K562 (cell line): ENCODE measurements at regions not wholly inside any gene's neighbourhood (a gene's known extent, or its start where the extent isn't known, plus 50 kb on each side); places are given as distances from the start of the nearest gene placed in this dataset.

Experiments used
- ATAC-seq: fragments of 200-7000 bp; cut with Tn5 transposase; 3 replicates; pipeline ENCODE4 v1.9.1; 2020; ENCODE audit warnings: moderate library complexity
- BruUV-seq: library from RNA; stranded (reverse); fragments of 400-500 nt; replicated peaks from 2 replicates; lab custom pipeline; 2021; lab: Mats Ljungman, UMichigan
- CTCF ChIA-PET: fragments of 300-600 bp; formaldehyde crosslinking; extraction: SDS; loops from one replicate; lab custom pipeline; 2021; ENCODE audit warnings: low intra/inter-chr PET ratio; lab: Yijun Ruan, JAX
- POLR2A ChIA-PET: fragments of 300-600, 350-650 bp; sonication (Branson Sonifier 250); formaldehyde crosslinking; extraction: SDS; loops from one replicate; lab custom pipeline; 2021; ENCODE audit warnings: antibody characterized with exemption, inconsistent platforms; lab: Yijun Ruan, JAX
- DNase-seq, 4 experiments: peaks; one replicate each; pipeline versions ENCODE4 v3.0.0 to v3.0.0-alpha.2; 2011 to 2018; ENCODE audit warnings: low spot score in 3 of 4, mixed read lengths in 3 of 4; ENCODE audit errors: extremely low read depth in 1 of 4
- FAIRE-seq: peaks from 2 replicates; lab custom pipeline; 2011; peaks lifted over from hg19 to GRCh38; lab: Jason Lieb, UNC
- H2AFZ ChIP-seq: 2 replicates; pipeline ENCODE4 v1.6.0; 2011; ENCODE audit warnings: low read depth, low read length, control low read depth, inconsistent platforms
- H3K27ac ChIP-seq: fragments of 200-600 bp; 3 replicates; pipeline ENCODE4 v1.8.0; 2011; ENCODE audit warnings: low read depth, mild to moderate bottlenecking, control low read depth, inconsistent platforms, low read length, moderate library complexity, mixed read lengths; ENCODE audit errors: extremely low read depth
- H3K27me3 ChIP-seq, 2 experiments: fragments of 300-600 bp in 1 of 2; 2 replicates in 1 of 2; 3 replicates in 1 of 2; pipeline versions ENCODE4 v1.6.0 to v1.8.0; 2011; ENCODE audit warnings: inconsistent platforms in 2 of 2, low read length in 2 of 2, mild to moderate bottlenecking in 1 of 2, mixed read lengths in 1 of 2, moderate library complexity in 1 of 2; ENCODE audit not compliant: control insufficient read depth in 2 of 2, insufficient read depth in 2 of 2
- H3K36me3 ChIP-seq: fragments of 300-600 bp; 3 replicates; pipeline ENCODE4 v1.8.0; 2011; ENCODE audit warnings: mild to moderate bottlenecking, low read length, inconsistent platforms; ENCODE audit not compliant: control insufficient read depth, insufficient read depth
- H3K4me1 ChIP-seq, 2 experiments: fragments of 200-600 bp in 1 of 2; replicated peaks in 1 of 2; 2 replicates in 1 of 2; 3 replicates in 1 of 2; pipeline versions ENCODE4 v1.5.1 to v1.8.0; 2011; ENCODE audit warnings: inconsistent platforms in 2 of 2, low read length in 2 of 2, mild to moderate bottlenecking in 1 of 2, mixed read lengths in 1 of 2, moderate library complexity in 1 of 2; ENCODE audit not compliant: control insufficient read depth in 2 of 2, insufficient read depth in 2 of 2
- H3K4me2 ChIP-seq: 2 replicates; pipeline ENCODE4 v1.6.1; 2011; ENCODE audit warnings: low read length, control low read depth, inconsistent platforms, mixed read lengths; ENCODE audit not compliant: insufficient read depth
- H3K4me3 ChIP-seq: fragments of 200-600 bp; sonication (generic), shearing (Covaris generic); 2 replicates; pipeline ENCODE4 v1.5.1; 2016; ENCODE audit warnings: control low read depth, inconsistent platforms
- H3K79me2 ChIP-seq: fragments of 200-600 bp; 3 replicates; pipeline ENCODE4 v1.8.0; 2011; ENCODE audit warnings: low read length, inconsistent platforms; ENCODE audit not compliant: control insufficient read depth, insufficient read depth
- H3K9ac ChIP-seq, 2 experiments: 2 replicates each; pipeline versions ENCODE4 v1.6.0 to v1.6.1; 2011; ENCODE audit warnings: low read depth in 2 of 2, low read length in 2 of 2, control low read depth in 1 of 2, inconsistent platforms in 1 of 2, mild to moderate bottlenecking in 1 of 2, mixed read lengths in 1 of 2; ENCODE audit not compliant: insufficient read depth in 1 of 2
- H3K9me1 ChIP-seq: one replicate; pipeline ENCODE4 v1.6.0; 2011; ENCODE audit warnings: inconsistent platforms, mild to moderate bottlenecking, low read length, moderate library complexity; ENCODE audit not compliant: control insufficient read depth, insufficient read depth
- H3K9me3 ChIP-seq: replicated peaks from 2 replicates; pipeline ENCODE4 v1.5.1; 2011; ENCODE audit warnings: low read depth, low read length, inconsistent platforms; ENCODE audit not compliant: control insufficient read depth, insufficient read depth
- H4K20me1 ChIP-seq: replicated peaks from 2 replicates; pipeline ENCODE4 v1.6.1; 2011; ENCODE audit warnings: low read length, inconsistent platforms, mixed read lengths; ENCODE audit not compliant: control insufficient read depth, insufficient read depth
- ARNT ChIP-seq, 2 experiments: fragments of 450-650 bp; IDR thresholded peaks; 2 replicates each; pipeline ENCODE4 v1.6.1; 2016; ENCODE audit warnings: mild to moderate bottlenecking in 1 of 2
- ASH1L ChIP-seq: fragments of 450-650 bp; IDR thresholded peaks from 2 replicates; pipeline ENCODE4 v1.6.1; 2018; ENCODE audit warnings: borderline replicate concordance, mild to moderate bottlenecking, low read depth; ENCODE audit not compliant: partially characterized antibody
- CEBPG ChIP-seq, 3 experiments: fragments of 200-800 bp in 1 of 3; sonication (Bioruptor generic) in 1 of 3; sonication (generic) in 1 of 3; formaldehyde crosslinking in 1 of 3; IDR thresholded peaks in 2 of 3; conservative IDR thresholded peaks in 1 of 3; 2 replicates each; pipeline versions ENCODE4 v1.6.1 to v1.8.0; 2016 to 2022; ENCODE audit warnings: missing compliant biosample characterization in 2 of 3, missing genetic modification characterization in 2 of 3, mild to moderate bottlenecking in 1 of 3, missing genetic modification reagents in 1 of 3
- RBM39 ChIP-seq: fragments of 200-400 bp; formaldehyde crosslinking; optimal IDR thresholded peaks from 2 replicates; pipeline ENCODE3; 2018; ENCODE audit warnings: low read depth, low read length
- WGBS: fragments of 100-300 bp; shearing (Covaris generic); methylation state at CpG from one replicate; pipeline ENCODE4 v1.1.6; 2016; ENCODE audit warnings: low coverage, mixed read lengths; ENCODE audit not compliant: insufficient coverage; ENCODE audit errors: missing lambda C conversion rate; 5-methylcytosine and 5-hydroxymethylcytosine counted together
- in situ Hi-C: fragments of 300-500 bp; cut with MboI; formaldehyde crosslinking; loops from 4 replicates; pipeline ENCODE4 v1.15.0; 2018; ENCODE audit warnings: inconsistent platforms, mixed read lengths
- intact Hi-C: fragments of 100-400 bp; cut with micrococcal nuclease; formaldehyde crosslinking; loops from 2 replicates; pipeline ENCODE4 v1.14.2; 2022
- TF ChIP-seq, protein P1 (sequence below): fragments of 250-450 bp; sonication (Bioruptor Pico); IDR thresholded peaks from 2 replicates; pipeline ENCODE4 v1.9.0; 2021; ENCODE audit warnings: mild to moderate bottlenecking

DNA sequence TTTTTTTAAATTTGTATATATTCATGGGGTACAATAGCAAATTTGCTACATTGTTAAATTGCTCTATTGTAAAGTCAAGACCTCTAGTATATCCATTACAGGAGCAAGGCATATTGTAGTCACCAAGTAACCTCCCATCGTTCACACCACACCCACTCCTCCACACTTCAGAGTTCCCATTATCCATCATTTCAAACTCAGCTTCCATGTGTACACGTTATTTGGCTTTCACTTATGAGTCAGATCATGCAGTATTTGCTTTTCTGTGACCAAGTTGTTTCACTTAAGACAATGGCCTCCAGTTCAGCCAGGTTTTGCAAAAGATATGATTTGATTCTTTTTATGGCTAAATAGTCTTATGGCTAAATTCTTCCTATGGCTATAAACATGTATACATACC lies 2614.2 kb downstream of the PCDH7 start (continued):
- TF ChIP-seq ASH1L = no peak
- TF ChIP-seq RBM39 = no peak

DNA sequence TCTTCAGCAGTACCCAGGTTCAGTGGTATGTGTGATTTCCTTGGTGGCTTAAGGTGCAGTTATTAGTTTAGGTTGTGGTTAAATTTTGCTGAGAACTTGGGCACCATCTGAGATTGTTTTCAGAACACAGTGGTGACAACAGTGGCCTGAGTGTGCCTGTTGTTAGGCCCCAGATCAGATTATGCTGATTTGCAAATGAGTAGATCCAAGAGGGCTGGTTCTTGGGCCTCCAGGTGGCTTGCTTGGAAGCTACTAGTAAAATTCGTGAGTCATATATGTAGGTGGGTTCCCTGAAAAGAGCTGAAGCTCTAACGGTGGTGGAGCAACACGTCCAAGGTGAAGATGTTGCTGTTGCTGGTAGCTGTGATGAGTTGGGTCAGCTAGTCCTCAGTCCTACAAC lies 2619.6 kb downstream of the PCDH7 start:
- Histone ChIP-seq H2AFZ (no peak overlapping the region), H3K4me2 (no peak overlapping the region), H3K9me1 (no peaks in the 10 kb centered on the region), H3K27ac (no peak overlapping the region), H3K4me3 (no peak overlapping the region), H4K20me1 (no peaks in the 10 kb centered on the region), H3K36me3 (no peaks in the 10 kb centered on the region), H3K4me1 (no peaks in the 10 kb centered on the region), H3K27me3 (no peaks in the 10 kb centered on the region), H3K9me3 (no peaks in the 10 kb centered on the region; the same call in 1 of the 2 replicates), H3K9ac (no peak overlapping the region), H3K79me2 (no peaks in the 10 kb centered on the region)
- intact Hi-C loops = no loop called here
- no peak for DNase-seq
- no TSS peak for BruUV-seq
- no peak for FAIRE-seq
- ChIA-PET CTCF (no interaction called here), POLR2A (no interaction called here)
- in situ Hi-C loops = no loop called here
- WGBS = 0% methylated on average over 3 of the region's 3 CpGs
- TF ChIP-seq CEBPG (CRISPR knock-in tag; IDR thresholded peaks at IDR 0.05) = no peak
- TF ChIP-seq CEBPG (tag; conservative IDR thresholded peaks at IDR 0.05 in 1 of 2, IDR thresholded peaks at IDR 0.05 in 1 of 2) = no peak
- no peak for TF ChIP-seq ARNT (IDR thresholded peaks at IDR 0.05)
- TF ChIP-seq, protein P1, sequence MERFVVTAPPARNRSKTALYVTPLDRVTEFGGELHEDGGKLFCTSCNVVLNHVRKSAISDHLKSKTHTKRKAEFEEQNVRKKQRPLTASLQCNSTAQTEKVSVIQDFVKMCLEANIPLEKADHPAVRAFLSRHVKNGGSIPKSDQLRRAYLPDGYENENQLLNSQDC (CRISPR knock-in tag) = no peak
- ATAC-seq = no peak
